ENCODE measurements at regions not wholly inside any gene's neighbourhood (a gene's known extent, or its start where the extent isn't known, plus 50 kb on each side); places are given as distances from the start of the nearest gene placed in this dataset.

- Histone ChIP-seq H3K9me2 (ENCODE audit: insufficient read depth) (no peaks in the 10 kb centered on the region), H3K27me3 (replicated peaks; ENCODE audit: insufficient read depth) (no peaks in the 10 kb centered on the region), H3K4me3 (no peak overlapping the region), H3F3A (ENCODE audit: insufficient read depth) (no peaks in the 10 kb centered on the region), H3K36me3 (ENCODE audit: low read depth) (no peaks in the 10 kb centered on the region), H3K9me3 (ENCODE audit: low read depth) (no peaks in the 10 kb centered on the region), H2AFZ (no peak overlapping the region), H3K79me2 (ENCODE audit: insufficient read depth) (no peaks in the 10 kb centered on the region), H4K20me1 (ENCODE audit: insufficient read depth) (no peaks in the 10 kb centered on the region), H3K27ac (no peak overlapping the region), H3K9ac (no peak overlapping the region), H3K4me1 (ENCODE audit: insufficient read depth) (no peaks in the 10 kb centered on the region), H3K4me2 (ENCODE audit: unreplicated experiment) (no peak overlapping the region)
- TF ChIP-seq EZH2phosphoT487 (IDR thresholded peaks at IDR 0.05; ENCODE audit: insufficient read depth, low read depth), result no peak
- TF ChIP-seq EZH2 (IDR thresholded peaks at IDR 0.05; ENCODE audit: insufficient read depth, poor library complexity, severe bottlenecking), result no peak
- in situ Hi-C loops (cut with MboI), result no loop called here
- no peak for DNase-seq
These were observed 753.5 kb upstream of the POT1 start for GRCh38 chr7:125683156-125683555.

- no peak for TF ChIP-seq EZH2 (IDR thresholded peaks at IDR 0.05; ENCODE audit: insufficient read depth, poor library complexity, severe bottlenecking)
- no peak for TF ChIP-seq EZH2phosphoT487 (IDR thresholded peaks at IDR 0.05; ENCODE audit: insufficient read depth, low read depth)
- in situ Hi-C loops (cut with MboI), result no loop called here
These were observed 751.9 kb upstream of the POT1 start for GRCh38 chr7:125681508-125681907.

GRCh38 chr7:125678771-125679170, 749.1 kb upstream of the POT1 start:
- no peaks in the 10 kb centered on the region for H3F3A ChIP-seq (ENCODE audit: insufficient read depth)
- 7 to 16% methylated on average over 2 of the region's 2 CpGs for WGBS, 2 experiments (ENCODE audit: low coverage in 1 of 2, low lambda C conversion rate in 2 of 2, missing lambda C conversion rate in 2 of 2)
- H2AFZ ChIP-seq, result no peak overlapping the region
- H3K4me3 ChIP-seq, result no peak overlapping the region
- H3K9me3 ChIP-seq (ENCODE audit: low read depth), result no peaks in the 10 kb centered on the region
- H3K36me3 ChIP-seq (ENCODE audit: low read depth), result no peaks in the 10 kb centered on the region
- H3K27me3 ChIP-seq (replicated peaks; ENCODE audit: insufficient read depth), result no peaks in the 10 kb centered on the region
- no peaks in the 10 kb centered on the region for H3K4me1 ChIP-seq (ENCODE audit: insufficient read depth)
- DNase-seq, result no peak
- no peaks in the 10 kb centered on the region for H3K79me2 ChIP-seq (ENCODE audit: insufficient read depth)
- no peaks in the 10 kb centered on the region for H3K9me2 ChIP-seq (ENCODE audit: insufficient read depth)
- in situ Hi-C loops (cut with MboI), result no loop called here
- no peaks in the 10 kb centered on the region for H4K20me1 ChIP-seq (ENCODE audit: insufficient read depth)
- no peak overlapping the region for H3K9ac ChIP-seq
- no peak overlapping the region for H3K27ac ChIP-seq
- no peak overlapping the region for H3K4me2 ChIP-seq (ENCODE audit: unreplicated experiment)
- TF ChIP-seq EZH2 (IDR thresholded peaks at IDR 0.05; ENCODE audit: insufficient read depth, poor library complexity, severe bottlenecking) (no peak), EZH2phosphoT487 (IDR thresholded peaks at IDR 0.05; ENCODE audit: insufficient read depth, low read depth) (no peak)

More at GRCh38 chr7:125681508-125681907, 751.9 kb upstream of the POT1 start:
- no peaks in the 10 kb centered on the region for H3K36me3 ChIP-seq (ENCODE audit: low read depth)
- no peak overlapping the region for H3K9ac ChIP-seq
- H3F3A ChIP-seq (ENCODE audit: insufficient read depth), result no peaks in the 10 kb centered on the region
- no peak overlapping the region for H2AFZ ChIP-seq
- H3K9me3 ChIP-seq (ENCODE audit: low read depth), result no peaks in the 10 kb centered on the region
- 10 to 11% methylated on average over 3 of the region's 3 CpGs for whole genome bisulfite sequencing, 2 experiments (ENCODE audit: low coverage in 1 of 2, low lambda C conversion rate in 2 of 2, missing lambda C conversion rate in 2 of 2)
- no peak overlapping the region for H3K4me3 ChIP-seq
- H4K20me1 ChIP-seq (ENCODE audit: insufficient read depth), result no peaks in the 10 kb centered on the region
- no peaks in the 10 kb centered on the region for H3K27me3 ChIP-seq (replicated peaks; ENCODE audit: insufficient read depth)
- no peaks in the 10 kb centered on the region for H3K9me2 ChIP-seq (ENCODE audit: insufficient read depth)
- no peaks in the 10 kb centered on the region for H3K79me2 ChIP-seq (ENCODE audit: insufficient read depth)
- no peak overlapping the region for H3K27ac ChIP-seq
- no peak for DNase-seq
- no peaks in the 10 kb centered on the region for H3K4me1 ChIP-seq (ENCODE audit: insufficient read depth)
- H3K4me2 ChIP-seq (ENCODE audit: unreplicated experiment), result no peak overlapping the region

GRCh38 chr7:125675640-125676039, 746.0 kb upstream of the POT1 start:
- Histone ChIP-seq H3K4me3 (no peak overlapping the region), H3K4me1 (ENCODE audit: insufficient read depth) (no peaks in the 10 kb centered on the region), H3K79me2 (ENCODE audit: insufficient read depth) (no peaks in the 10 kb centered on the region), H4K20me1 (ENCODE audit: insufficient read depth) (no peaks in the 10 kb centered on the region), H3K9ac (no peak overlapping the region), H3K4me2 (ENCODE audit: unreplicated experiment) (no peak overlapping the region), H3K36me3 (ENCODE audit: low read depth) (no peaks in the 10 kb centered on the region), H3K27me3 (replicated peaks; ENCODE audit: insufficient read depth) (no peaks in the 10 kb centered on the region), H3K9me2 (ENCODE audit: insufficient read depth) (no peaks in the 10 kb centered on the region), H3F3A (ENCODE audit: insufficient read depth) (no peaks in the 10 kb centered on the region), H3K9me3 (ENCODE audit: low read depth) (no peaks in the 10 kb centered on the region), H2AFZ (no peak overlapping the region), H3K27ac (no peak overlapping the region)
- TF ChIP-seq EZH2 (IDR thresholded peaks at IDR 0.05; ENCODE audit: insufficient read depth, poor library complexity, severe bottlenecking), result no peak
- TF ChIP-seq EZH2phosphoT487 (IDR thresholded peaks at IDR 0.05; ENCODE audit: insufficient read depth, low read depth), result no peak
- DNase-seq, result no peak
- WGBS, 2 experiments (ENCODE audit: low coverage in 1 of 2, low lambda C conversion rate in 2 of 2, missing lambda C conversion rate in 2 of 2), result 0 to 1% methylated on average over 2 of the region's 2 CpGs
- in situ Hi-C loops (cut with MboI), result no loop called here

DNA sequence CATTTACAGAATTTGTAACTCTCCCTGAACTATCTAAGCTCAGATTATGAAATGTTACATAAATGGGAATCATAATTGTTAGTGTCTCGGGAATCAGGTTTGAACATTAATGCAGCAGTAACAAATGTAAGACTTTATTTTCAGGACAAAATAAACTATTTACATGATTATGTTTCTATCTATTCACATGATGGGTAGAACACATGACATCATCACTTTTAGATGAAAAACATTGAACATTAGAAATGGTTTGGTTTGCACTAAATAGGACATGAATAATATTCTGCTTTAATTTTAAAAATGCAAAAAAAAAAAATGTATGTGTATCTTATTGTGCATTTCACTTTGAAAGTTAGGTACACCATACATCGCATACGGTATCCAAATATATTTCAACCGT, 745.5 kb upstream of the POT1 start:
- no peak overlapping the region for H3K4me3 ChIP-seq
- H3K9ac ChIP-seq, result no peak overlapping the region
- H3K9me3 ChIP-seq (ENCODE audit: low read depth), result no peaks in the 10 kb centered on the region
- H3K27me3 ChIP-seq (replicated peaks; ENCODE audit: insufficient read depth), result no peaks in the 10 kb centered on the region
- TF ChIP-seq EZH2phosphoT487 (IDR thresholded peaks at IDR 0.05; ENCODE audit: insufficient read depth, low read depth) (no peak), EZH2 (IDR thresholded peaks at IDR 0.05; ENCODE audit: insufficient read depth, poor library complexity, severe bottlenecking) (no peak)
- H3F3A ChIP-seq (ENCODE audit: insufficient read depth), result no peaks in the 10 kb centered on the region
- H2AFZ ChIP-seq, result no peak overlapping the region
- H4K20me1 ChIP-seq (ENCODE audit: insufficient read depth), result no peaks in the 10 kb centered on the region
- no peaks in the 10 kb centered on the region for H3K9me2 ChIP-seq (ENCODE audit: insufficient read depth)
- no peak overlapping the region for H3K4me2 ChIP-seq (ENCODE audit: unreplicated experiment)
- in situ Hi-C loops (cut with MboI), result no loop called here
- H3K27ac ChIP-seq, result no peak overlapping the region
- H3K36me3 ChIP-seq (ENCODE audit: low read depth), result no peaks in the 10 kb centered on the region
- no peaks in the 10 kb centered on the region for H3K4me1 ChIP-seq (ENCODE audit: insufficient read depth)
- 38 to 41% methylated on average over 4 of the region's 4 CpGs for WGBS, 2 experiments (ENCODE audit: low coverage in 1 of 2, low lambda C conversion rate in 2 of 2, missing lambda C conversion rate in 2 of 2)
- DNase-seq, result no peak
- H3K79me2 ChIP-seq (ENCODE audit: insufficient read depth), result no peaks in the 10 kb centered on the region
